ENCODE measurements at regions not wholly inside any gene's neighbourhood (a gene's known extent, or its start where the extent isn't known, plus 50 kb on each side); places are given as distances from the start of the nearest gene placed in this dataset.

DNA sequence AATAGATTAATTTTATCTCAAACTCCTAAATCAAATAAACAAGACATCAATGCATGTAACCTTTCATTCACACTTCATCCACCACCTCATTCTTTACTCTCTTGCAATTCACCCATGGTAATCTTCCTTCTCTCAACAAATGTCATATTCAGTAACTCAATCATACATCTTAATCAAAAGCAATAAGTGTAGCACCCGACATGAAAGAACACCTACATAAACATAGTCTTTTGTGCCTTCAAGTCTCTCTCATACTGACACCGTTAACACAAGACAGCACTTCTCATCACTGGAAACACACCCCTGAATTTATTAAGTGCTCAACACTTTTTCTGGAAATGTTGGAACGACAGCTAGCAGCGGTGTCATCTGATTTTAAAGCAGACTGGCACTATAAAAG lies 225.9 kb downstream of the TTLL7 start:
- no peak for DNase-seq (ENCODE audit: low read depth in 2 of 3, low spot score in 2 of 3)

- no peak for DNase-seq (ENCODE audit: low read depth in 2 of 3, low spot score in 2 of 3)
These were observed 228.6 kb downstream of the TTLL7 start for GRCh38 chr1:83770319-83770661.

DNA sequence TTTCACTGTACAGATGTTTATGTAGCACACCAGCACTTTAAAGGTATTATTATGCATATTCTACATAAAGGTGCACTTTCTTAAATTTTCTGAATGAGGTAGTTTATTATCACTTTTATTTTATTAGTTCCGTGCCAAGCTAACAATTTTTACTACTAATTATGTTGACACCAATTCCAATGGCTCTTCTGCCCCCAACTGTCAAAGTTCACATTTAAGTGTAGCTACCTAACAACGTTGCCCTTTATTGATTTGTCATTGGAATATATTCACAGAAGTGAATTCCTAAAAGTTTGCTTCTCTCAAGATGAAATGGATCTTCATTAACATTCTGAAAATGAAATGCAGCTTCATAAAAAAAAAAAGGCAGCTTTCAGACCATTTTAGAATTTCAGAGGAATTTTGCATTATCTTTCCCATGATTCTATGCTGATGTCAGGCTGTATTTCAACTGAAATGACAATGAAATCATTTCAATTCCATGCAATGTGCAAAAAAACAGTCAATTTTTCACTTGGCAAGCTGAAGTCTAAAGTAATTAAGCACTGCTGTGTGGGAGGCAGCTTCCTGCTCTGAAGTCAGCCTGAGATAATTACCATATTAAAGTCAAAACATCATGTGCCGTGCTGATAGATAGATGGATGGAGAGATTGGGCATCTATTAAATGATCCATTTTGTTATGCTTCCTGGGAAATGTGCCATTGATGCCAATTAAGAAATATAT lies 229.2 kb downstream of the TTLL7 start:
- DNase-seq (ENCODE audit: low read depth in 2 of 3, low spot score in 2 of 3), result no peak

- peak in 1 of 3 donors; percentile 24 for DNase-seq (ENCODE audit: low read depth in 2 of 3, low spot score in 2 of 3)
These were observed 229.9 kb downstream of the TTLL7 start for GRCh38 chr1:83769072-83769471.

- DNase-seq (ENCODE audit: low read depth in 2 of 3, low spot score in 2 of 3), result no peak
These were observed 232.7 kb downstream of the TTLL7 start for GRCh38 chr1:83766241-83766691.

DNA sequence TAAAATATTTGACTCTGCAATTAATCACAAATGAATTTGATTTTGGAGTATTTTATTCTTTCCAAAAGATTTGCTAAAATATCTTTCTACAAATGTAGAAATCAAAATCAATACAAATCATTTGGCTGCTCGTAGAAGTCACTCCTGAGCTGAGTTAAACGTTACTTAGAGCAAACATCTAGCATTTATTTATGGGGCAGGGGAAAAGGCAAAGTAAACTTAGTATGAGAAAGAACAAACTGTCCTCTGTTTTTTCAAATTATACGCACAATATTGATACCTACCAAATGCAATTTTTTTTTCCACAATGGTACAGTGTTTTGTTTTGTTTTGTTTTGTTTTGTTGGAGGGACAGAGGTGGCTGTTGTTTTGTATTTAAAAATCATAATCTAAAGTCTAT lies 233.8 kb downstream of the TTLL7 start:
- no peak for DNase-seq (ENCODE audit: low read depth in 2 of 3, low spot score in 2 of 3)

GRCh38 chr1:83764209-83764608 lies 234.7 kb downstream of the TTLL7 start:
- DNase-seq (ENCODE audit: low read depth in 2 of 3, low spot score in 2 of 3), result no peak

DNA sequence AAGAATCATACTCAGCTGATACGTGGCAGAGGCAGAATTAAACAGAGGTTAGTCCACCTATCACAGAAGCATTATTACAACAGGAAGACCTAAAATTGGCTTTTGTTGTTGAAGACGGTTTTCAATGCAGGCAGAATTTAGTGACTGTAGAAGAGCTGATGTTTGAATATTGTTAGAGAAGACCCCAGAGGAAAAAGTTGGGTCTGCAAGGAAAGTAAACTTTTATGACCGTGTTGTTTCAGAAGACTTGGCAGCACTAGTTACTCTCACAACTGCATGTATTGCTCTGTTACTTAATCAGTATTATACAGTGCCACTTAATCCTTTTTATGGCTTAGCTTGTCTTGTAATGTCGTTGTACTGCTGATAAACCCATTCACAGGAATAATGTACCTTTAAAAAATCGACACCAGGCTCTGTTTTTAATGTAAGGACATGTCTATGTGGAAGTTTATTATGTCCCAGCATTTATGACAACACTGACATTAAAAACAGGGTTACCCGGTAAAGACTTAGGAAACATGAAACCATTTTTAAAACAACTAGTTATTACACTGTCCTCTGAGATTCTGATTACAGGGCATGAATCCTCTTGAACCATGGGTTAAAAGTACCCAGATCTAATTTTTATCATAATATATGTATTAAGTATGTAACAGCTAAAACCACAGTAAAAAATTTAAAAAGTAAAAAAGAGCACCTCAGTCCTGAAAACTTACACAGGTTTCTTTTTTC lies 235.4 kb downstream of the TTLL7 start:
- DNase-seq (ENCODE audit: low read depth in 2 of 3, low spot score in 2 of 3), result no peak

- no peak for DNase-seq (ENCODE audit: low read depth in 2 of 3, low spot score in 2 of 3)
These were observed 236.5 kb downstream of the TTLL7 start for GRCh38 chr1:83762416-83762815.

DNA sequence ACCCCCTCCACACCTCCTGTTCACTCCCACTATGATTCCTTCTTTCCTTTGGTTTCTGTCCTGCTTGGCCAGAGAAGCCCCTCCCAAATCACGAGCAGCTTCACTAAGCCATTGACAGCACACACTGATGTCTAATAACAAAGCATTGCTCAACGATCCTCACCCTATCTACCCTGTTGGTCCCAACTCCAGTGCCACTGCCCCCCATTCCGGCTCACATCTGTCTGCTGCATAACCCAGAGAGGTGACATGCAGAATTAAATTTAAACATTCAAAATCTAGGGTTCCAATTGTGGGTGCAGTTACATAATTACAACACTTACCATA lies 236.9 kb downstream of the TTLL7 start:
- DNase-seq (ENCODE audit: low read depth in 2 of 3, low spot score in 2 of 3), result no peak

GRCh38 chr1:83761167-83762038 lies 237.5 kb downstream of the TTLL7 start:
- peak in 2 of 3 donors; percentile 34 to 51 for DNase-seq (ENCODE audit: low read depth in 2 of 3, low spot score in 2 of 3)

DNA sequence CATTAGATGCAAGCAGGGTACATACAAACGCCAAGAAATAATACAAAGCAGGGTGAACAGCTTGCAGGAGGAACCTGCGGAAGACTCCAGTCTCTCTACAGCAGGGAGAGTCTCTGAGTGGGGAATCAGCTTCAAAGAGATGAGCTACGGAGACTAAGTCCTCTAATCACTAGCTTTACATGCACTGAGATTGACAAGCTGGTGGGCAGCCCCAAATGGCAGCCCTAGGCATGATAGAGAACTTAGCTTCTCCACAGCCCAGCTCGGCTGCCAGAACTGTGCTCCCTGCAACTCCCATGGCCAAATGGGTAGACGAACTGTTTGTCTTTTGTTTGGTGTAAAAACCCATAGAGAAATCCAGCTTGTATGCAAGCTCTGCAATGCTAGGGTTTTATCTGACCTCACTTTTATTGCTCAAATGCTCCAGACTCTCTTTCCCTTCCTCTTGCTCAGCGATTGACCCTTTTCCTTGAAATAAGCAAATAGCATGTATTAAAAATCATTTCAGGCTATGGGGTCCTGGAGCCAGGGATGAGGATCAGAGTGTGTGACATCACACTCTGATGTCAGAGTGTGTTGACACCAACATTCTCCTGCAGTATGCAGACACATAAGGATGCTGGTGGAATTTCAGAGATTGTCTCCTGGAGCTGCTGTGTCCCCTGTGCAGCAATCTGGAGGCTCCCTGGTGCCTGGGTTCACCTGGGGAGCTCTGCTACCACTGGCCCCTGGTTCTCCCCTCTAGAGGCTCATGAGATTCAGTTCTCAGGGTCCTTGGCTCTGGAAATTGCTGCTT lies 238.5 kb downstream of the TTLL7 start:
- DNase-seq (ENCODE audit: low read depth in 2 of 3, low spot score in 2 of 3), result no peak

- DNase-seq (ENCODE audit: low read depth in 2 of 3, low spot score in 2 of 3), result no peak
These were observed 241.8 kb downstream of the TTLL7 start for GRCh38 chr1:83756984-83757717.

- DNase-seq (ENCODE audit: low read depth in 2 of 3, low spot score in 2 of 3), result no peak
These were observed 247.3 kb downstream of the TTLL7 start for GRCh38 chr1:83751602-83752001.

- DNase-seq (ENCODE audit: low read depth in 2 of 3, low spot score in 2 of 3), result no peak
These were observed 248.7 kb downstream of the TTLL7 start for GRCh38 chr1:83750201-83750600.

- DNase-seq (ENCODE audit: low read depth in 2 of 3, low spot score in 2 of 3), result no peak
These were observed 251.0 kb downstream of the TTLL7 start for GRCh38 chr1:83747853-83748482.

GRCh38 chr1:83746234-83746633 lies 252.7 kb downstream of the TTLL7 start:
- DNase-seq (ENCODE audit: low read depth in 2 of 3, low spot score in 2 of 3), result no peak

DNA sequence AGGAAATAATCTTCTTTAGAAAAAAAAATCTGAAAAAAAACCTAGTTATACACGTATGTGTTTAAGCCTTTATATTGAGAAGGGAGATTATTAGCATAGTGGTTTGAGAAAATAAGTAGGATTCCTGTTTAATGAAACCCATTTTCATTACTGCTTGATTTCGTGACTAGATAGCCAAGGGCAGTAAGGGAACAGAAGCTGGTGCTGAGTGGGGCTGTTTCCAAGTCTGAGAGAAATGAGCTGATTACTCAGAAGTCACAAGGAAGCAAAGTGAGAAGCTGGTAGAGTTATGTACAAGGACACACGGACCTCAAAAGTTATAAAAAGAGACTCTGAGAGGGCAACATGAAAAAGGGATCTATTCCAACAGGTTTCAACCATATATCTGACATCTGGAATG lies 256.5 kb downstream of the TTLL7 start:
- DNase-seq (ENCODE audit: low read depth in 2 of 3, low spot score in 2 of 3), result no peak

GRCh38 chr1:83741770-83742169 lies 257.2 kb downstream of the TTLL7 start:
- no peak for DNase-seq (ENCODE audit: low read depth in 2 of 3, low spot score in 2 of 3)

DNA sequence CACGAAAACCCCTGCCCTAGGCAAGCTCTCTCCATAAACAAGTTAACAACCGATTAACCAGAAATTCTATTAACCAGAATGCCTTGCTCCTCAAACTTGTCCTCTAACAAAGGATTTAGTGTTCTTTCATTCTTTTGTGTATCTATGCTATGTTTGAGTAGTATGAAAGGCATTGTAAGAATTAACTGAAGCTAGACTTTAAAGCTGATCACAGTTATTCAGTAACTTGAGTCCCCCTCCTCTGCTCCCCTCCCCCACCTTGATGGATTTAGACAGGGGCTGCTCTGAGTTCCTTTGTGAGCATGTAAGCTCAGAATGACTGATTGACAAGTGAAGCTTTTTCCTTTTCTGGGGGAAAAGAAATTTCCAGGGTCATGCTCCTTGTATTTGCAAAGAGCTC lies 257.6 kb downstream of the TTLL7 start:
- no peak for DNase-seq (ENCODE audit: low read depth in 2 of 3, low spot score in 2 of 3)
